SW480 (cell line): ENCODE measurements at regions not wholly inside any gene's neighbourhood (a gene's known extent, or its start where the extent isn't known, plus 50 kb on each side); places are given as distances from the start of the nearest gene placed in this dataset.
"Not testable (repeated sequence)": the region's sequence is repeated elsewhere in the genome, so short reads cannot be mapped to it uniquely, and the experiment has no call there.

Source experiments
- DNase-seq: peaks from one replicate; pipeline ENCODE4 v3.0.0-alpha.2; 2016; ENCODE audit warnings: low spot score

DNA sequence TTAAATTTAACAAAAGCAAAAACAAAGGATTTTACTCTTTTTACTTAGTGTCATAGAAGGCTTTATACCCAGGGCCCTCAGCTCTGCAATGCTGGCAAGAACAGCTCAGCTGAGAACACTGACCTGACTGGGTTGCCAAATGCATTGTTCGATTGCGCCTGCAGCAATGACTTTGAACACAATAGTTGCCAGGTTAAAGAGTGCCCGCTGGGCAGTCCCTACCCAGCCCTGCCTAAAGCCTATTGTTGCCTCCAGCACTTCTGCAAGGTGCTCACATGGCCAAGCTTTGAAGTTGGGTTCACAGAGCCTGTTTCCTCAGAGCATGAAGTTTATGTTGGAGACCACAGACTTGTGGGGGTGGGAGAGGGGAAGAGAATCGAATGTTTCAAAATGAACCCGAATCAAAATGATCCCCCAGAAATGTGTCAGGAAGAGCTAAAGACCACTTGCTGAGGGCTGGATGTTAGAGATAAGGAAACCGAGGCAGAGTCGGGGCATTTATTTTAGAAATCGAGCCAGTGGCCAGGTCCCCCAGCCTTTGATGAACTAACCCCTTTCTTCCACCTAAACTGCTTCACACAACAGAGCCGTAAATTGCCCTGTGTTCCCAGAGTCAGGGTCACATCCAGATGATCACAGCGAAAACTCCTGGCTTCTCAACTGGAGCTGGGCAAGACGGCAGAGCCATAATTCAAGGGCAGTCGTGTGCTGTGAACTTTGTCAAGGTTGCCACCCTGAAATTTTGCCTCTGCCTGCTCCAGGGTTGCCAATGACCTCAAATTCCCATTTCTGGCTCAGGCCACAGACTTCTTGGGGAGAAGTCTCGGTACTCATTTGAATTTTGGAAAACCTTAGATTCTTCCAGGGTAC lies 55.0 kb downstream of the FOXA2 start:
- peak; percentile 38 for DNase-seq

DNA sequence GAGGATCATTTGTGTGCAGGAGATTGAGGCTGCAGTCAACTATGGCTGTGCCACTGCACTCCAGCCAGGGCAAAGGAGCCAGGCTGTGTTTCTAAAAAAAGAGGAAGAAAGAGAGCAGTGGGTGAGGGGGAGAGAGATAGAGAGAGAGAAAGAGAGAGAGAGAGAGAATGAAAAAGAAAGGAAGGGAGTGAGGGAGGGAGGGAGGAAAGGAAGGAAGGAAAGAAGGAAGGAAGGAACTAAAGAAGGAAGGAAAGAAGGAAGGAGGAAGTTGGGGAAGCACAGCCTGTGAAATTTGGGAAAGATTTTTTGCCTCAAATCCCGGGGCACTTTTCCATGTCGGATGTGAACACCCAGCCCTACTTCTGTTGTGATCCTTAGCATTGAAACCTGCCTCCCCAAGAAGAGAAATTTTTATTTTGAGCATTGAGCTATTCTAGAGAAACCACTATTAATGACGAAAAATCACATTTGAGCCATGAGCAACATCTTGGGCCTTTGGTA lies 57.8 kb downstream of the FOXA2 start:
- DNase-seq: no peak

DNA sequence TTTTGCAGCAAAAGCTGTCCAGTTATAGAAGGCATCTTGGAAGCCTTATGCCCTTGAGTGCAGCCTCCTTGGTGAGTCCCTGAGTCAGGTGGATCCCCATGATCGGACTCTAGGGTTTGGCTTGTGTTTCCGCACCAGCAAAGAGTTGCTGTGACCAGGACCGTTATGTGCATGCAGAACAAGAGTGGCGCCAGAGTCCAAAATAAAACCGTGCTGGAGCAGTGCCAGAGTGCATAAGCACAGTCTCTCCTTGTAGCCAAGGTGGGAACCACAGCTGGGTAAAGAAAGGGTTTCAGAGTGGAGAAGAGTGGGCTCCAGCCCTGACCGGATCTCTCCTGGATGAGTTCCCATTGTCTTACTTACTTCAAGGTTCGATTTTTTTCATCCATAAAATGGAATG lies 58.6 kb downstream of the FOXA2 start:
- no peak for DNase-seq

DNA sequence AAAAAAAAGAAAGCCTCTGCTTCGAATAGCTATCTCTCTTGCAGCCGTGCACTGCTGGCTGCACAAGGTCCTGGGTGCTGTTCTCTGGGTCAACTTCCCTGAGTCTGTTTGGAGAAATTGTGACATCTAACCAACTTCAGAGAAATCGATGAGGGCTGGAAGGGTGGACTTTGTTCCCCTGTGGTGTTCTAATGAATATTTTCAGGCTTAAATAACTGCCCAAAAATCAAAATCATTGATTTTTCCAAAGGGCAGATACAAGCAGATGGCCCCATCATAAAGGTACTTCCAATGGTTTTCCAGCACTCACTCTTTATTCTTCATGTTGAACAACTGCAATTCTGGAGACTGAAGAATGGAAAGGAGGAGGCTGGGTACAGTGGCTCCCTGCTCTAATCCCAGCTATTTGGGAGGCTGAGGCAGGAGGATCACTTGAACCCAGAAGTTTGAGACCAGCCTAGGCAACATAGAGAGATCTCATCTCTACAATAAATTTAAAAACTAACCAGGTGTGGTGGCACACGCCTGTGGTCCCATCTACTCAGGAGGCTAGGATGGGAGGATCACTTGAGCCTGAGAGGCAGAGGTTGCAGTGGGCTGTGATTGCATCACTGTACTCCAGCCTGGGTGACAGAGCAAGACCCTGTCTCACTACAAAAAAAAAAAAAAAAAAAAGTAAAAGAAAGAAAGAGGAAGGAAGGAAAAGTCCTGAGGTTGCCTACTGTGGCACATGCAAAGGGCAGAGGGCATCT lies 59.1 kb downstream of the FOXA2 start:
- no peak for DNase-seq

DNA sequence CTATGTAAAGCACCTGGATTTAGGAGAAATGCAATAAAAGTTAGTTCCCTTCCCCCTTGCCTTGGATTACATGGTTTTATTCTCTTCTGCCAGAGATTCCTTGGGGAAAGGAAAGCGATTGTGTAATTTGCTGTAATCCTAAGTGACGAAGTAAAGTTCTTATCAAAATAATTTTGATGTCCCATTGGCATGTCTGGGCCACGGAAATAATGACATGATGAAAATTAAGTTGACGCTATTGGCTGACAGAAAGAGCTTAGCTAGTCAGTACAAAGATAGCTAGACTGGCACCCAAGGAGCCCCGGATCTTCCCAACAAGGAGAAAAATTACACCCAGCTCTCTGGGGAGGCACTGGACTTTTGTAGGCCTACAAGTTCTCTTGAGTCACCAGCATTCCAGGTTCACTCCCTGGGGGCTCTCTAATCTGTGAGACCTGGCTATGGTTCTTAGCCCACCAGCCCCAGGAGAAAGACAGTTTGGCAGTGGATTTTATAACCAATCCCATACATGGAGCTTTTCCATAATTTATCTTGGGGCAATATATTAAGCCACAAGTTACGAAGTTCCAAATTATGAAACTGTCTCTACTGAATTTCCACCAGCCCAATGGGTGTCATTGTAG lies 59.9 kb downstream of the FOXA2 start:
- DNase-seq: no peak

DNA sequence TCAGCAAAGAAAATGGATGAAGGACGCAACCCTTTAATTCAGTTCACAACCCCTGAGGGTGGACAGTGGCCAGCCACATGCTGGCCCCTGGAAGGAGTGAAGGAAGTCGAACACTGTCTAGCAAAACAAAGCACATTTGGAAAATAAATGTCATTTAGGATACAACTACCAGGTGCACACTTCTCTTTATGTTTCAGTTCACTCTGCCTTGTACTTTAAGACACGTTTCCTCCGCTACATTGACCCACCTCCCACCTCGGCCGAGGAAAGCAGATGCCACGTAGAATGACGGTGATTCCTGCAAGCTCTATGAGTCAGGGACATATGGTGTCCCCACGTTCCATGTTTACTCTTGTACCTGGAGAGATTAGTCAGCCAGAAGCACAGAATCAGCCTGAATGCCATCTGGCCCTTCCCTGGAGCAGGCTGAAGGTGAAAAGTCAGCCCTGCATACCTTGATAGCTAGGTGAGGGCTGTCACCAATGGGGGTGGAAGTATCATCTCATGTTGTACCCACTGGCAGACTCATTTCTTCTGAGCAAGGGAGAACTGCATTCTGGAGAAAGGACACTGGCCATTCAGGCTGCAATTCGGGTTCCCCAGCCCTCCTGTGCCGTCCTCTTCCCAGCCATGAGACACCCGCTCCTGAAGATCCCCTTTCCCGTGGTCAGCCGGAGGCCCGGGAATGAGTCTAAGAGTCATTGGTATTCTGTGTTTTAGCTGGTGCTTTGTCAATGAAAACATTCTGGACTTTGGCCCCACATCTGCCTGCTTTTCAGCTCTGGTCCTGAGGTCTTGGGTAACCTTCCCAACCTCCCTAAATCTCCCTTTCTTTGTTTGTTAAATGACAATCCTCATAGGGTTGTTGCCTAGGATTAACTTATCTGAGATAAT lies 60.6 kb downstream of the FOXA2 start:
- peak; percentile 78 for DNase-seq

DNA sequence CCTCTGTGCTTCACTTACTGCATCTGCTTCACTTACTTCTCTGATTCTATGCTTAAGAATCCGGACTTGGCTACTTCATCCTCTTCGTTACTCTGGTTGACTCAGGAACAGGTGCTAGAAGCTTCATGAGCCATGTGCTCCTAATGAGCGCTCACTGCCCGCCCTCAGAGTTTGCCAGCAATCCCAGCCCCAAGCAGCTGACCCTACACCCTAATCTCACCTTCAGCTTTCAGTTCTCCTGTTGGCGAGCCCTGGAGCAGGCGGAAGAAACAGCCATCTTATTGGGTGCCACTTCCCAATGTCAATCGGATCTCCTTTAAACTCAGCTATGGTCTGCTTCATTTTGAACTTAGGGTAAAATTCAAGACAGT lies 61.3 kb downstream of the FOXA2 start:
- no peak for DNase-seq

DNA sequence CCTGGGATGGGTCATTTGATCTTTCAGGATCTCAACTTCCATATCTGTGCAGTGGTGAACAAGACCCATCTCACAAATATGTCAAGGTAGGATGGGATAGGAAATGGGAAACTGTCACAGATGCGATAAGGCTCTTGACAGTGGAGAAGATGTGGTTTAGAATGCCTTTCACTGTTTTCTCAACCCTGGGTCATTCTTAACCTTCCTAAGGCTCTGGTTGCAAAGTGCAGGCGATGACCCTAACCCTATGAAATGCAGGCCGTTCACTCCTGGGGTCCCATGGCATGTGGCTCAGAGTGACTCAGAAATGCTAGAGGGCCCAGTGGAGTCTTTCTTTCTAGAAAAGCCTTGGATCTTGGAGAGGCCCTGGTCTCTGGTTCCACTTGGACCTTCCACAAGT lies 61.7 kb downstream of the FOXA2 start:
- no peak for DNase-seq

DNA sequence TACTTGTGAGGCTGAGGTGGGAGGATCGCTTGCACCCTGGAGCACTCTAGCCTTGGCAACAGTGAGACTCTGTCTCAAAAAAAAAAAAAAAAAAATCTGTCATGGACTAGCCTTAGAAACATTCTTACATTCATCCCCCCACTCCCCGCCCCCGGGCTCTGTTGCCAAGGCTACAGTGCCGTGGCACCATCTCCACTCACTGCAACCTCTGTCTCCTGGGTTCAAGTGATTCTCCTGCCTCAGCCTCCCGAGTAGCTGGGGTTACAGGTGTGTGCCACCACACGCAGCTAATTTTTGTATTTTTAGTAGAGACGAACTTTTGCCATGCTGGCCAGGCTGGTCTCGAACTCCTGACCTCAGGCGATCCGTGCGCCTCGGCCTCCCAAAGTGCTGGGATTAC lies 62.4 kb downstream of the FOXA2 start:
- not testable (repeated sequence) for DNase-seq

DNA sequence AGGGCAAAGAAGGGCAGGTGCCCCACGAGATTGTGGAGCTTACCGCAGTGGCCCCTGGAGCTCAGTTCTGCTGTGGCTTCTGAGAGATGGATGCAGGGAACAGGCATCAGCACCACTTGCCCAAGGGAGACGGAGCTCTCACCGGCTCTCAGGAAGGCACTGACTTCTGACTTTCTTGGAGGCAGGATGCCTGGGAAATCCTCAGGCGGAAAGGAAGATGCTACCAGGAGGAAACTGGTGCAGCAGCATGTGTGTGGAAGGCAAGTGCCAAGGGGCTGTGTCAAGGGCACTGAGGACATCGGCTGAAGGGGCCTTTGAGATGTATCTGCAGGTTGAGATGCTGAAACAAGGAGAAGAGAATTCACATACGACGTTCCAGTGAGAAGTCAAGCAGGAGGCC lies 64.0 kb downstream of the FOXA2 start:
- no peak for DNase-seq

DNA sequence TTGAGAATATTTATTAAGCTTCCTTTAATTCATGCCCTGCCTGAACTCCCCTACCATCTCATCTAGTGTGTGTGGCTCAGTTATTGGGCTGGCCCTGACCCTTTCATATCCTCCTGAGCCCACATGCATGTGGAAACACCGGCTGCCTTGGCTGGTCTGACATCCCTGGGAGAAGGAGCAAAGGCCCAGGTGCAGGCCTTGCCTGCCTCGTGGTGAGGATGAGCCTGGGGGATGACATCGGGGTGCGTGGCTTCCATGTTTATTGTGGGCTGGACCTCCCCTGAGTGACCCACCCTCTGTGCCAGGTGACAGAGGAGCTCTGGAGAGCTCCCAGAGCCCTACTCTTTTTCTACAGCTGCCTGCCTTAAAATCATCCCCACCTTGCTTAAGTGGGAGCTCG lies 69.1 kb downstream of the FOXA2 start:
- no peak for DNase-seq

DNA sequence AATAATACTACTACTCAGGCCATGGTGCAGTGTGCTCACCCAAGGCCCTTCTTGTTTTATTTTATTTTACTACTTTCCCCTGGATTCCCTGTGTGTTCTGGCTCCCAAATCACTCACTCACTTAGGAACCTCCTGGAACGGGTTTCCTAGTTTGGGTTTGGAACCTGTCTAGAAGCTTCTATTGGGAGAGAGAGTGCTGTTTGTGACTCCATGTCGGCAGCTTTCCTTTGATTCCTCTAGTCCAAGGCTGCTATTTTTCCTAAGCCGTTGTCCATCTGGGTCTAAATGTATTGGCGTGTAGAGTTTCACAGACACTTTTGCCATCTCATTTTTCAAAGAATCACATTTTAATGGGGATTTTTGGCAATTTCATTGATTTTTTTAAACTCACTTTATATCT lies 70.8 kb downstream of the FOXA2 start:
- DNase-seq: no peak

DNA sequence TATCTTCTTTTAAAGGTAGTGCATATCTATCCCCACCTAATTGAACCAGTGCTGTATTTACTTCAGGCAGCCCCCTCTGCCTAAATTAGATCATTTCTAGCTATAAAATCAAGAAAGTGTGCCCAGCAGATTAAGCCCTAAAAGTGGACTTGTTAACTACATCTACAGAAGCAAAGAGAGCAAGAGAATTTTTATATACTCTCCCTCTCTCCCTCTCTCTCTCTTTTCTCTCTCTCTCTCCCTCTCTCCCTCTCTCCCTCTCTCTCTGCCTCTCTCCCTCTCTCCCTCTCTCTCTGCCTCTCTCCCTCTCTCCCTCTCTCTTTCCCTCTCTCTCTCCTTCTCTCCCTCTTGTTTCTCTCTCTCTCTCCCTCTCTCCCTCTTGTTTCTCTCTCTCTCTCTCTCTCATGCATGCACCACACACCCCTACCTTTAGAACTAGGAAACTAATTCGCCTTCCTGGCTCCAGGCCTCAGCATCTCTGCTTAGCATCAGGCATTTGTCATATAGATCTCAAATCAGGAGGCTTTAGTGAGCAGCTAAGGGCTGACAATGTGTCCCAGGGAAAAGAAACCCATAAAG lies 71.4 kb downstream of the FOXA2 start:
- DNase-seq: no peak

DNA sequence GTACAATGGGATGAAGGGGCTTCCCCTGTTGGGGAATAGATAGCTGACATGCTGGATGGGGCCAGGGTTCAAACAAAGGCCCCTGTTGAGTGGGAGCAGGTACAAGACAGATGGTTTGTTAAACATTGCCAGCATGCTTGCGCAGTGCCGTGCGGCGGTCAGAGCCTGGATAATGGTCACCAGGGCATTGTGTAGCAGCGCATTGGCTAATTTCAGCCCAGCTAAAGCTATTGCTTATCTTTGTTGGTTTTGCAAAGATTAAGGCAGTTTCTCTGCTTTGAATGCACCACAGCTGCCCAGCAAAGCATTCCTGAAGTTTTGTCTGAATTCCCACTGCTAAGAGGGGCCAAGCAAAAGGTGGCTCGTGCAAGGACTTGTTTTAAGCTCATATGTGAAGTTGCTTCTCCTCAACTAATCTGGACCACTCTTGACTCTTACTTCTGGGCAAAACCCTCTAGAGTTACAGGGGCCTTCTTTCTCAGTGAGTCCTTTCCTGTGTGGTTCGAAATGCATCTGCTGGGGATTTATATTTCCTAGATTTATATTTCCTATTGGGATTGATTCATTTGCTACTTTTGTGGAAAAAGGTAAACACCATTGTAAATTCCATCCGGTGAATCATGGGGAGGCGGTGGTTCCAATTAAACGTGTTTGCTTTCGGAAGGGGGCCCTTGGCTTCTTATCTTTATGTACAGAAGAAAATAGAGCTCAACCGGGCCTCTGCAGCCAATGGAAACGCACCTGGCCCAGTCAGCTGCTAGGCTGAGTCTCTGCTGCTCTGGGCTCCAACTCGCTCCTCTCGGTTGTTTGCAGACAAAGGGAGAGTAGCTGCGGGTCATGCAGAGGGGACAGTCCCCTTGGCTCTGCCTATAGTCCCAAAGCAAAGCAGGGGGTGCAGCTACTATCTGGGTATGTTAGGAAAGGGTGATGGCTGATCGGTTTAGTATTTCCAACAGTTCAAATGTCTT lies 72.1 kb downstream of the FOXA2 start:
- peak; percentile 73 for DNase-seq

DNA sequence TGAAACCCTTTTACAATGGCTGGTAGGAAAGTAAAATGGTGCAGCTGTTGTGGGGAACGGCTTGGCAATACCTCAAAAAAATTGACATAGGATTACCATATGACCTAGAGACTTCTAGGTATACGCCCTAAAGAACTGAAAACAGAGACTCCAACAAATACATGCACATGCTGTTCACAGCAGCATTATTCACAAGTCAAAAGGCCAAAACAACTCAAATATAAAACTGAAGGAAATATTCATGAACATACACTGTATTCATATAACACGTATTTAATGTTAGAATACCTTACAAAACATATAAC lies 74.6 kb downstream of the FOXA2 start:
- no peak for DNase-seq

DNA sequence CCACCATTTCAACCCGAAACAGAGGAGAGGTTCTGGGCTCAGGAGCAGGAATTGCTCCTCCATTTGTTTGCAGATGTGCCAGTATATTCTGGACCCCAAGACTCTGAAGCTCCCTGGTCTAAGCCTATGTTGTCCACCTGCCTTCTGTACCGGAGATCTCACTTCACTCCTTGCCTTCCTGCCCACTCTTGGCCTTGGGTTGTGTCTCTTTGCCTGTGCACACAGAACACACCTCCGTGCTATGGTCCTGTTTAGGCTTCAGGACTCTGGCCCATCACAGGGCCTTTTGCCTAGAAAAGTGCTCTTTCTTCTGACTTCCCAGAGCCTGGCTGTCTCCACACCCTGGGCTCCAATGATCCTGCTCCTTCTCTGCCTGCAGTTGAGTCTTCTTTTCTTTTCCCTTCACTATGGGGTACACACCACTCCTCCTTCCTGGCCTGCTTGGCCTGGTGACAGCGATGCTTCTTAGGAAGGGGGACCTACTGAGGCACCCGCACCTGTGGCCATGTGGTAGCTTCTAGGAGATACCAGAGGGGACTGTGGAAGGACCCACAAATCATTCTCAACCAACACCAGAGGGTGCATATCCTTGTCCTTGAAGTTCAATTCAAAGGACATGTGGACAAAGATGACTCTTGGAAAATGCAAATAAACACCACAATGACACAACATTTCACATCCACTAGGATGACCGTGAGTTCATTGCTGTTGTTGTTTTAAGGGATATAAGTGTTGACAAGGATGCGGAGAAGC lies 75.1 kb downstream of the FOXA2 start:
- no peak for DNase-seq

DNA sequence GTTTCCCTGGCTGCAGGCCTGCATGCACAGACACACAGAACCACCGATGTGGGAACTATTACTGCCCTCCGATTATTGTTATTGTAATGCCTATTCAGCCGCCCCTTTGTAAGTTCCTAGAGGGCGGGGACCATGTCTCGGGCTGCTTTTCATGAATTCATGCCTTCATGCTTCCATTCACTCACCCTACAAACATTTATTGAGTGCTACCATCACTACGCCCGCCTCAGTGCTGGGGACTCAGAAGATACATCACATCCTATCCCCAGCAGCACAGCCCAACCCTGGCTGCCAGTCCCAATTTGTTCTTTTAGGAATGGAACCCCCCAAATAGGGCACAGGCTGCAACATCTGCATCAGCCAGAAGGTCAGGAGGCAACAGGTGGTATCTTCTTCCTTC lies 75.9 kb downstream of the FOXA2 start:
- DNase-seq: no peak

DNA sequence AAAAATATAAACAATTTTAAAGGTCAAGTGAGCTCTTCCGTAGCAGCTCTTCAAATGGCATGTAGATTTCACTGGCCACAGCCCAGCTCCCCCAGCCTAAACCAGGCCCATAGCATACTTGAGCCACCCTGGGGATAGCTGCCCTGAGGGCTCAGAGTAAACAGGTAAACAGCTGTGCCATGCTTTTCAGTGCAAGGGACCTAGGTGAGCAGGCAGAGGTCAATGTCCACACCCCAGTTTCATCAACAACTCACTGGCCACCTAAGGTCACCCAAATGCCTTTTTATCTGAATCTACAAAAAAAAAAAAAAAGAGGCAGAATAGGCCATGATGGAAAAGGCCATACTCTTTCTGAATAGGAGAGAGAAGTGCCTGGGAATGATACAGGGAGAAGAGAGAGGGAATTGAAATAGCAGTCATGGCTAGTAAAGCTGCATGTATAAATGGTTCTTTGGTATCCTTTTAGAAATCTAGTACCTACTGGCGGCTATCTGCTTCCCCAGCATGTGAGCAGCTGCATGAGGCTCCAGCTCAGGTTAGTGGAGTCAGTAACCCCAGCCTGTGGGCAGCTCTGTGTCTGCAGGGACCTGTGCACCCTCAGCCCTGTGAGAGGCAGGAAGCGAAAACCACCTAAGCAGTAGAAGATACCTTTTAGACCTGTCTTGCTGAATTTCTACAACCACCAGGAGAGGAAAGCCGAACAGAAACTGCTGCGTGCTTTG lies 77.0 kb downstream of the FOXA2 start:
- no peak for DNase-seq

DNA sequence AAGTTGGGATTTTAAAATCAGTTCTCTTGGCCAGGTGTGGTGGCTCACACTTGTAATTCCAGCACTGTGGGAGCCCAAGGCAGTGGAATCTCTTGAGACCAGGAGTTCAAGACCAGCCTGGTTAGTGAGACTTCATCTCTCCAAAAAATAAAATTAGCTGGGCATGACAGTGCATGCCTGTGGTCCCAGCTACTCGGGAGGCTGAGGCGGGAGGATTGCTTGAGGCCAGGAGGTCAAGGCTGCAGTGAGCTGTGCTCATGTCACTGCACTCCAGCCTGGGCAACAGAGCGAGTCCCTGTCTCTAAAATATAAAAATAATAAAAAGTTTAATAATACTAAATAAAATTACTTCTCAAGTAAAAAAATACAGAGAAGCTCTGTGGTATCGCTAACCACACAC lies 77.5 kb downstream of the FOXA2 start:
- no peak for DNase-seq
